GM12874 (cell line): ENCODE measurements at regions not wholly inside any gene's neighbourhood (a gene's known extent, or its start where the extent isn't known, plus 50 kb on each side); places are given as distances from the start of the nearest gene placed in this dataset.

Source experiments
- TF ChIP-seq, protein P1 (sequence below): IDR thresholded peaks from 2 replicates; pipeline ENCODE4 v1.5.1; 2011; ENCODE audit warnings: low read depth, mild to moderate bottlenecking, control low read depth, low read length, moderate library complexity; ENCODE audit not compliant: insufficient read depth

DNA sequence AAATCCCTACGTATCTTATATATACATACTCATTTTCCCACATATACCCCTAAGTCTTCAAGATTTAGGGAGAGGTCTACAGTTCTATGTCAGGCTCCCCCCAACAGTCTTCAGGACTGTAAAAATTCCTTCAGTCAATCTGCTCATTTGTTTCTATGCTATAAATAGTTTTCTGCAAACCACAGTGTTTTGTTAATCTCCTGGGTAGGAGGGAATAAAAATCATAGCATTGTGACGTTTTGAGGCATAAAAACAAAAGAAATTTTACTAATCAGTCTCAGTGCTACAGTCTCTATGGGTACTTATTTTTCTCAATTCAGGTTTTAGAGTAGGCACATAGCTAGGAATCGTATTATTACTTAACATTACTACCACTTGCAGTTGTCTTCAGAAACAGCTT, 552.8 kb upstream of the LRRC4C start:
- TF ChIP-seq, protein P1, sequence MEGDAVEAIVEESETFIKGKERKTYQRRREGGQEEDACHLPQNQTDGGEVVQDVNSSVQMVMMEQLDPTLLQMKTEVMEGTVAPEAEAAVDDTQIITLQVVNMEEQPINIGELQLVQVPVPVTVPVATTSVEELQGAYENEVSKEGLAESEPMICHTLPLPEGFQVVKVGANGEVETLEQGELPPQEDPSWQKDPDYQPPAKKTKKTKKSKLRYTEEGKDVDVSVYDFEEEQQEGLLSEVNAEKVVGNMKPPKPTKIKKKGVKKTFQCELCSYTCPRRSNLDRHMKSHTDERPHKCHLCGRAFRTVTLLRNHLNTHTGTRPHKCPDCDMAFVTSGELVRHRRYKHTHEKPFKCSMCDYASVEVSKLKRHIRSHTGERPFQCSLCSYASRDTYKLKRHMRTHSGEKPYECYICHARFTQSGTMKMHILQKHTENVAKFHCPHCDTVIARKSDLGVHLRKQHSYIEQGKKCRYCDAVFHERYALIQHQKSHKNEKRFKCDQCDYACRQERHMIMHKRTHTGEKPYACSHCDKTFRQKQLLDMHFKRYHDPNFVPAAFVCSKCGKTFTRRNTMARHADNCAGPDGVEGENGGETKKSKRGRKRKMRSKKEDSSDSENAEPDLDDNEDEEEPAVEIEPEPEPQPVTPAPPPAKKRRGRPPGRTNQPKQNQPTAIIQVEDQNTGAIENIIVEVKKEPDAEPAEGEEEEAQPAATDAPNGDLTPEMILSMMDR, result no peak

DNA sequence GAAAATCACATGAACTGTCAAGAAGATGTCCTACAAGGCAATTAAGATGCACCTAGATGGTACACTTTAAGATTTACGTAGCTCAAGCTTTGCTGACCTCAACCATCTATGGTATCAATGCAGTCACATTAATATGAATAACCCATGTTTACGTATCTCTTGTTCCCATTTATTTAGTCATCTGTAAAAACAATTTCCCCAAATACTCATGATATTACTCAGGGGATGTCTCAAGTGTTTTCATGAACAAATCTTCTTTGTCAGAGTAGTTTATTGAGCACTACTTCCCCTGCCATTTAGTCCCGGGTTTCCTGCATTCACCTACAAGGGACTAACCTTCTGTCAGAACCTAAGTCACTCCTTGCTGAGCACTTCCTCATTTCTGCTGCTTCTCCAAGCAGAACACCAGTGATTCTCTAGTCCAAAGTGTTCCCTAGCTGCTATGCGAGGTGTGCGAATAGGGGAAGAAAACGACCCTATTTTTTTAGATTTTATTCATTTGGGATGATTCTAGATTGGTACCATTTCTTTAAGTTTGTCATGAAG, 554.3 kb upstream of the LRRC4C start:
- TF ChIP-seq, protein P1, result no peak

GRCh38 chr11:42021911-42022310, 562.5 kb upstream of the LRRC4C start:
- TF ChIP-seq, protein P1, result no peak

- TF ChIP-seq, protein P1, result no peak
These were observed 563.8 kb upstream of the LRRC4C start for GRCh38 chr11:42023267-42023666.

DNA sequence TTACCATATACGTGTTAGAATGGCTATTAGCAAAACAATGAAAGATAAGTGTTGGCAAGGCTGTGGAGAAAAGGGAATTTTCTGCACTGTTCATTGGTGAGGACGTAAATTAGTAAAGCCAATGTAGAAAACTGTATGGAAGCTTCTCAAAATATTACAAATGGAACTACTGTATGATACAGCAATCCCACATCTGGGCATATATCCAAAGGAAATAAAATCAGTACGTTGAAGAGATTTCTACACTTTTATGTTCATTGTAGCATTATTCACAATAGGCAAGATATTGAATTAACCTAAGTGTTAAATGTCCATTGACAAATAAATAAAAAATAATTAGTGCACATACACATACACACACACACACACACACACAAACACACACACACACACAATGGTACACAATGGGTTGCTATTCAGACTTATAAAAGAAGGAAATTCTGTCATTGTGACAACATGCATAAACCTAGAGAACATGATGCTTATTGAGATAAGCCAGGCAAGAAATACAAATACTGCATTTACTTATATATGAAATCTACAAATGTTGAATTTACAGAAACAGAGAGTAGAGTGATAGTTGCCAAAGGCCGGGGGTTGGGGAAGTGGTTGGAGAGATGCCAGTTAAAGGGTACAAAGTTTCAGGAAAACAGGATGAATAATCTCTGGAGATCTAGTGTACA, 565.8 kb upstream of the LRRC4C start:
- TF ChIP-seq, protein P1, result no peak

DNA sequence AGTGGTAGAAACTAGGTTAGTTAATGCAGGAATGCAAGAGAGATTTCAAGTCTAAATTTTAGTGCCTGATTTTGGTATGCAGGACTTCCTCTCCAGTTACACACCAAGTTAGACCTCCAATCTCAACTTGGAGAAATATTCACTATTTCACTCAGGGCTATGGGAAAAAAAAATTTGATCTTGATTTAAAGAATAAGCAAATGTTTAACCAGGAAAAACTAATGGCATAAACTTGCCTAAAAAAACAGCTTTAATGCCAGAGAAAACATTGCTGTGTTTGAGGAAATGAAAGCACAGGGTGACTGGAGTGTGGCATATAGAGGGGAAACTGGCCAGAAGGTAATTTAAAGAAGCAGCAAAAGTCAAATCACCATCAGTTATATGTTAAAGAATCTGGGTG, 575.4 kb upstream of the LRRC4C start:
- TF ChIP-seq, protein P1, result no peak

DNA sequence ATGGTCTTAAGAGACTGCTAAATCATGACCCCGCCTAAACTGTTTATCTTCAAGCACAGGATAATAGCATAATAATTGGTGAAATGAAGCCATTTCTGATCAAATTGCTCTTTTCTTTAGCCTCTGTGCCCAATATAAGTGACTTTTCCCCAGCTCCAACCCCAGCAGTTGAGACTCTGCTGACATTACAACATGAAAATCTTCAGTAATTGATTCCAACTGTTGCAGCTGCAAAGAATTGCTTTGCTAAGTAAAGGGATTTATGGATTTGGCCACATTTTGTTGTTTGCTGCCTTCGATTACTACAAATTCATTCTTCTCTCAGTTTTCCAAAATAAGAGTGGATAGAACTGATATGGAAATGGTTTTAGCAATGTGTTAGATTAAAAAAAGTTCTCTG, 576.7 kb upstream of the LRRC4C start:
- TF ChIP-seq, protein P1, result no peak

DNA sequence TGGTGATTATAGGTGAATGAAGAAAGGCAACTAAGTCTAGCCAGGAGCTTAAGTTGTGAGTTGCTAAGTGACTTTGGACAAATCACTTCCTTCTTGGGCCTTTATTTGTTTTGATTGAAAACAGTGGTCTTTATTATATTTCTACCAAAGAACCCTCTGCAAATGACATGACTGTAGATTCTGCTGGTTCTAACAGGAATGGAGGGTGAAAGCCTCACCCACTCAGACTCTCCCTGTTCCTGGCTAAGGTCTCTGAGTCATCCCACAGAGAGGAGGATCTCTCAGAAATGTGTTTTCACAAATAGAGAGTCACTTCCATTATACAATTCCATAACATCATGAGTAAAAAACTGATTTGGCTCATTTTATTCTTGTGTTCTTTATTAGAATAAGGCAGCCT, 583.9 kb upstream of the LRRC4C start:
- TF ChIP-seq, protein P1, result no peak
